Hepatocyte (in vitro differentiated cells): ENCODE measurements at regions not wholly inside any gene's neighbourhood (a gene's known extent, or its start where the extent isn't known, plus 50 kb on each side); places are given as distances from the start of the nearest gene placed in this dataset.

ENCODE experiments used
- EZH2 ChIP-seq: fragments of 200-600 bp; sonication (generic); IDR thresholded peaks from 2 replicates; pipeline ENCODE4 v1.6.1; 2016; ENCODE audit warnings: antibody characterized with exemption, mild to moderate bottlenecking, borderline replicate concordance
- EZH2phosphoT487 ChIP-seq: fragments of 200-600 bp; sonication (generic); IDR thresholded peaks from one replicate; pipeline ENCODE4 v1.6.1; 2018; ENCODE audit warnings: antibody characterized with exemption, mild to moderate bottlenecking, low read depth, moderate library complexity; ENCODE audit not compliant: unreplicated experiment, severe bottlenecking
- TF ChIP-seq, protein P1 (sequence below): fragments of 200-600 bp; sonication (generic); IDR thresholded peaks from 2 replicates; pipeline ENCODE4 v1.5.1; 2016; ENCODE audit warnings: antibody characterized with exemption, mild to moderate bottlenecking; ENCODE audit not compliant: poor library complexity

DNA sequence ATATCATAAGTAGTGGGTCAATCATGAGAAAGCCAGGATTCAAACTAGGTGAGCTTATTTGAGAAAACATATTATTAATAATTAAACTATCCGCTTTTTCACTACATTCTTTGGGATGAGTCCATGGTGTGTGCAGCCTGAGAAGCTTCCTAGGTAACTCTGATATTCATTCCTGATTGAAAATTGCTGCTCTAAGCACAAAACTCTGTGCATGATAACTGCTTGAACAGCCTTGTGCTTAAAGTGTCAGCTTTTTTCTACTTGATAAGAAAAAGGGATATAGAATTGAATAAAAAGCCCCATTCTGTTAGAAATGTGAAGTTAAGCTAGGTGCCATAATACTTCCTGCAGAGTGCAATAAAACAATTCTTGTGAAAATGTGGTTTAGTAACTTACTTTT, 343.5 kb upstream of the LUZP2 start:
- TF ChIP-seq, protein P1, sequence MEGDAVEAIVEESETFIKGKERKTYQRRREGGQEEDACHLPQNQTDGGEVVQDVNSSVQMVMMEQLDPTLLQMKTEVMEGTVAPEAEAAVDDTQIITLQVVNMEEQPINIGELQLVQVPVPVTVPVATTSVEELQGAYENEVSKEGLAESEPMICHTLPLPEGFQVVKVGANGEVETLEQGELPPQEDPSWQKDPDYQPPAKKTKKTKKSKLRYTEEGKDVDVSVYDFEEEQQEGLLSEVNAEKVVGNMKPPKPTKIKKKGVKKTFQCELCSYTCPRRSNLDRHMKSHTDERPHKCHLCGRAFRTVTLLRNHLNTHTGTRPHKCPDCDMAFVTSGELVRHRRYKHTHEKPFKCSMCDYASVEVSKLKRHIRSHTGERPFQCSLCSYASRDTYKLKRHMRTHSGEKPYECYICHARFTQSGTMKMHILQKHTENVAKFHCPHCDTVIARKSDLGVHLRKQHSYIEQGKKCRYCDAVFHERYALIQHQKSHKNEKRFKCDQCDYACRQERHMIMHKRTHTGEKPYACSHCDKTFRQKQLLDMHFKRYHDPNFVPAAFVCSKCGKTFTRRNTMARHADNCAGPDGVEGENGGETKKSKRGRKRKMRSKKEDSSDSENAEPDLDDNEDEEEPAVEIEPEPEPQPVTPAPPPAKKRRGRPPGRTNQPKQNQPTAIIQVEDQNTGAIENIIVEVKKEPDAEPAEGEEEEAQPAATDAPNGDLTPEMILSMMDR, result no peak
- TF ChIP-seq EZH2, result no peak
- no peak for TF ChIP-seq EZH2phosphoT487
